AG10803 (cell line): ENCODE measurements at regions not wholly inside any gene's neighbourhood (a gene's known extent, or its start where the extent isn't known, plus 50 kb on each side); places are given as distances from the start of the nearest gene placed in this dataset.

Experiments
- DNase-seq: peaks from one replicate; pipeline ENCODE4 v3.0.0; 2010; ENCODE audit warnings: low read depth
- H3K4me3 ChIP-seq: 2 replicates; pipeline ENCODE4 v1.5.1; 2011; ENCODE audit warnings: mild to moderate bottlenecking, low read length, control low read depth
- TF ChIP-seq, protein P1 (sequence below): conservative IDR thresholded peaks from 2 replicates; pipeline ENCODE4 v1.5.1; 2011; ENCODE audit warnings: mild to moderate bottlenecking, low read length, control low read depth, inconsistent platforms

DNA sequence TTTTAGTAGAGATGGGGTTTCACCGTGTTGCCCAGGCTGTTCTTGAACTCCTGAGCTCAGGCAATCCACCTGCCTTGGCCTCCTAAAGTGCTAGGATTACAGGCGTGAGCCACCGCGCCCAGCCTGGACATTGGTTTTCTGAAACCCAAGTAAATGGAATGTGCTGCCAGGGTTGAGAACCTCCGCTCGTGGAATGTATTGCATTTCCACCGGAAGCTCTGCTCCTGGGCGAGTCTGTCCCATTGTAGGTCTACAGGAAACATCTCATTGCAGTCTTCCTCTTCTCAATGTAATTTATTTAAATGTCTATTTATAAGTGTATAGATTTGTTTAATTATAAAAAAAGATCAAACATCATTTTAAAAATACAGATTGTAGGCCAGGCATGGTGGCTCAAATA is 57.4 kb upstream of the HAPSTR1 start:
- TF ChIP-seq, protein P1, sequence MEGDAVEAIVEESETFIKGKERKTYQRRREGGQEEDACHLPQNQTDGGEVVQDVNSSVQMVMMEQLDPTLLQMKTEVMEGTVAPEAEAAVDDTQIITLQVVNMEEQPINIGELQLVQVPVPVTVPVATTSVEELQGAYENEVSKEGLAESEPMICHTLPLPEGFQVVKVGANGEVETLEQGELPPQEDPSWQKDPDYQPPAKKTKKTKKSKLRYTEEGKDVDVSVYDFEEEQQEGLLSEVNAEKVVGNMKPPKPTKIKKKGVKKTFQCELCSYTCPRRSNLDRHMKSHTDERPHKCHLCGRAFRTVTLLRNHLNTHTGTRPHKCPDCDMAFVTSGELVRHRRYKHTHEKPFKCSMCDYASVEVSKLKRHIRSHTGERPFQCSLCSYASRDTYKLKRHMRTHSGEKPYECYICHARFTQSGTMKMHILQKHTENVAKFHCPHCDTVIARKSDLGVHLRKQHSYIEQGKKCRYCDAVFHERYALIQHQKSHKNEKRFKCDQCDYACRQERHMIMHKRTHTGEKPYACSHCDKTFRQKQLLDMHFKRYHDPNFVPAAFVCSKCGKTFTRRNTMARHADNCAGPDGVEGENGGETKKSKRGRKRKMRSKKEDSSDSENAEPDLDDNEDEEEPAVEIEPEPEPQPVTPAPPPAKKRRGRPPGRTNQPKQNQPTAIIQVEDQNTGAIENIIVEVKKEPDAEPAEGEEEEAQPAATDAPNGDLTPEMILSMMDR: no peak
- no peak for DNase-seq
- H3K4me3 ChIP-seq: no peak overlapping the region

DNA sequence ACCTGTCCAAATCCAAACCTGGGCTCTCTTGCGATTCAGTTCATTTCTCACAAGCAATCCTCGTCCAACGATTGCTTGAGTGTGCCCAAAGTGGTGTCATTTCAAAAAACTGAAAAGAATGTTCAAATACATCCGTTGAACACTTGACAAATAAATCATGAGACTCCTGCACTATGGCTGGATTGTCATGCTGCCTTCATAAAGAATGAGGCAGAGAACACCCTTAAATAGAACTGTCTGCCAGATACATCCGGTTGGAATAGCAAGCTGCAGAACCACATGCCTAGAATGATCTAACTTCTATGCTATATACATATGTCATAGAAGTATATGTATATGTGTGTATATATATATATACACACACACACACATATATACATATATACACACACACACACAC is 55.4 kb upstream of the HAPSTR1 start:
- TF ChIP-seq, protein P1: no peak
- DNase-seq: no peak
- H3K4me3 ChIP-seq: no peak overlapping the region

DNA sequence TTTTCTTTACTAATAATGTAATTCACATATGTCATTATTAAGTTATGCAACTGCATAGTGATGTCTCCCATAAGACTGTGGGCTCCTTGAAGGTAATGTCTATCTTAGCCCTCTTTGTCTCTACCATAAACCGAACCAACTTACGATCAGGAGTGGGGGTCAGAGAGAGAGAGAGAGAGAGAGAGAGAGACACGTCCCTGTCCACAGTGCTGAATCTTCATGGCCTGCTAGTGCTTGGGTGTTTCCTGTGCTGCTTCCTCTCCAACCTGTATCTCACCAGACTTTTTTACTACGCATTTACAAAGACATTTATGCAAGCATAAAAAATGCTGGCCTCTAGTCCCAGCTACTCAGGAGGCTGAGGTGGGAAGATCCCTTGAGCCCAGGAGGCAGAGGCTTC is 52.2 kb upstream of the HAPSTR1 start:
- TF ChIP-seq, protein P1: no peak
- no peak overlapping the region for H3K4me3 ChIP-seq
- no peak for DNase-seq

DNA sequence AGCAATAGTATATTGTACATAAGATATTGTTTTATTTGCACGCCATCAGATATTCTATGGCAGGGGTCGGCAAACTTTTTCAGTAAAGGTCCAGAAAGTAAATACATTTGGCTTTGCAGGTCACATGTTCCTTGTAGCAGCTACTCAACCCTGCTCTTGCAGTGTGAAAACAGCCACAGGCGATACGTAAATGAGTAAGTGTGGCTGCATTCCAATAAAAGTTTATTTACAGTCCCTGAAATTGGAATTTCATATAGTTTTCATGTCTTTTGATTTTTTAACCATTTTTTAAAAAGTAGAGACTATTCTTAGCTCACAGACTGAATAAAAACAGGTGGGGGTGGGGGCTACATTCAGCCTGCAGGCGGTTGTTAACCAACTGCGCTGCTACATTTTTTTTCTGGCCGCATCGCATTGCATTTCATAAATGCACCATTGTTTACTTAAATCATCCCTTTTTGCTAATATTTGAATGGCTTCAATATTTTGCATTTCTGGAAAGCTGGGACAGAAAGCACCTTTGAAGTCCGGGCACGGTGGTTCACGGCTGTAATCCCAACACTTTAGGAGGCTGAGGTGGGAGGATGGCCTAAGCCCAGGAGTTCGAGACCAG is 50.5 kb upstream of the HAPSTR1 start:
- TF ChIP-seq, protein P1: no peak
- no peak for DNase-seq
- H3K4me3 ChIP-seq: no peak overlapping the region
